Nephron (organoid): ENCODE measurements at regions not wholly inside any gene's neighbourhood (a gene's known extent, or its start where the extent isn't known, plus 50 kb on each side); places are given as distances from the start of the nearest gene placed in this dataset.
"Not testable (repeated sequence)": the region's sequence is repeated elsewhere in the genome, so short reads cannot be mapped to it uniquely, and the experiment has no call there.

Experiments used
- H3K27ac Mint-ChIP-seq, 3 experiments: 2 replicates each; pipeline ENCODE4 v1.8.0; 2020; ENCODE audit warnings: mixed read lengths in 3 of 3, mild to moderate bottlenecking in 2 of 3, moderate library complexity in 1 of 3
- H3K27me3 Mint-ChIP-seq: 2 replicates; pipeline ENCODE4 v1.8.0; 2021; ENCODE audit warnings: low read depth, mild to moderate bottlenecking, moderate library complexity, mixed read lengths
- H3K36me3 Mint-ChIP-seq: 2 replicates; pipeline ENCODE4 v1.8.0; 2020; ENCODE audit warnings: low read depth, mixed read lengths
- H3K4me1 Mint-ChIP-seq: 2 replicates; pipeline ENCODE4 v1.8.0; 2020; ENCODE audit warnings: mixed read lengths
- H3K4me3 Mint-ChIP-seq, 3 experiments: 2 replicates each; pipeline ENCODE4 v1.8.0; 2020; ENCODE audit warnings: mild to moderate bottlenecking in 3 of 3, mixed read lengths in 3 of 3, moderate library complexity in 2 of 3
- H3K9me3 Mint-ChIP-seq: 2 replicates; pipeline ENCODE4 v1.8.0; 2020; ENCODE audit warnings: mixed read lengths
- TF ChIP-seq, protein P1 (sequence below), 3 experiments: fragments of 200-600 bp; sonication (generic); IDR thresholded peaks; one replicate each; pipeline ENCODE4 v1.5.0; 2021; ENCODE audit warnings: antibody characterized with exemption in 3 of 3; ENCODE audit not compliant: unreplicated experiment in 3 of 3

DNA sequence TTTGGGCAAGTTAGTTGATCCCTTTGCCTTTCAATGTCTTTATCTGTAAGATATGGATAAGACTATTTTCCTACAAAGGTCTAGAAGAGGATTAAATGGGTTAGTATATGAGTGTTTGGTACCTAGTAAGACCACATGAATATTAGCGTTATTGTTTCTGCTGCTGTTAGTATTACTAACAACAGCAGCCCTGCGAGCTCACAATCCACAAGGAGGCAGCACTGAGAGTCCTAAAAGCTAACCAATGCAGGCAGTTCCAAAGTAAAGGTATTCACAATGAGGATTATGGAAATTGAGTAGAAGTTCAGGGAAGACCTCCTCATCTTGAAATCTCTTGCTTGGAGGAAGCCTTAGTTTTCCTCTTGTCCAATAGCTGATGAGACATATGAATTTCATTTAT, 248.9 kb downstream of the TDRD15 start:
- no peaks in the 10 kb centered on the region for H3K9me3 Mint-ChIP-seq
- peaks cover 5% of the 10 kb centered on the region for H3K4me1 Mint-ChIP-seq
- TF ChIP-seq, protein P1, sequence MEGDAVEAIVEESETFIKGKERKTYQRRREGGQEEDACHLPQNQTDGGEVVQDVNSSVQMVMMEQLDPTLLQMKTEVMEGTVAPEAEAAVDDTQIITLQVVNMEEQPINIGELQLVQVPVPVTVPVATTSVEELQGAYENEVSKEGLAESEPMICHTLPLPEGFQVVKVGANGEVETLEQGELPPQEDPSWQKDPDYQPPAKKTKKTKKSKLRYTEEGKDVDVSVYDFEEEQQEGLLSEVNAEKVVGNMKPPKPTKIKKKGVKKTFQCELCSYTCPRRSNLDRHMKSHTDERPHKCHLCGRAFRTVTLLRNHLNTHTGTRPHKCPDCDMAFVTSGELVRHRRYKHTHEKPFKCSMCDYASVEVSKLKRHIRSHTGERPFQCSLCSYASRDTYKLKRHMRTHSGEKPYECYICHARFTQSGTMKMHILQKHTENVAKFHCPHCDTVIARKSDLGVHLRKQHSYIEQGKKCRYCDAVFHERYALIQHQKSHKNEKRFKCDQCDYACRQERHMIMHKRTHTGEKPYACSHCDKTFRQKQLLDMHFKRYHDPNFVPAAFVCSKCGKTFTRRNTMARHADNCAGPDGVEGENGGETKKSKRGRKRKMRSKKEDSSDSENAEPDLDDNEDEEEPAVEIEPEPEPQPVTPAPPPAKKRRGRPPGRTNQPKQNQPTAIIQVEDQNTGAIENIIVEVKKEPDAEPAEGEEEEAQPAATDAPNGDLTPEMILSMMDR (IDR thresholded peaks at IDR 0.05; ENCODE audit: unreplicated experiment in 3 of 3), result peak in 2 of 3 experiments; percentile 7 to 21
- H3K4me3 Mint-ChIP-seq, result no peak overlapping the region
- H3K27me3 Mint-ChIP-seq, result peaks cover 29% of the 10 kb centered on the region
- no peaks in the 10 kb centered on the region for H3K36me3 Mint-ChIP-seq
- no peak overlapping the region for H3K27ac Mint-ChIP-seq

DNA sequence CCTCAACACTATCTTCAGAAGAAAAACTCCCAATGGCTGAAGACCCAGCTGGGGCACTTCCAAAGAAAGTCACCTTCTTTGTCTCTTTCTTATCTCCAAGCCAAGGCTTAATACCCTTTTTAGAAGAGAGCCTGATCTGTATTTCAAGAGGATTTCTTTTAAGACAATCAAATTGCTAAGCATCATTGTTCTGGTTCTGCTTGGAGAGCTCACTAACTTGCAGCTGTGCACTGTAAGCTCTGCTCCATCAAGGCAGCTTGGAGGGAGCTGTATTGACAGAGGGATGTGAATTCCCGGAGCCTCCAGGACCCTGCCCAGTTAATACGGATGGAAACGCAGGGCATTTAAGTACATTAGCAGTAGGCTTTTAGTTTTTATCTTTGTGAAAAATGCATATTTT, 253.1 kb downstream of the TDRD15 start:
- TF ChIP-seq, protein P1 (IDR thresholded peaks at IDR 0.05; ENCODE audit: unreplicated experiment in 3 of 3), result no peak
- H3K36me3 Mint-ChIP-seq, result no peaks in the 10 kb centered on the region
- H3K27ac Mint-ChIP-seq, result no peak overlapping the region
- H3K4me1 Mint-ChIP-seq, result peaks cover 14% of the 10 kb centered on the region
- H3K9me3 Mint-ChIP-seq, result no peaks in the 10 kb centered on the region
- peaks cover 10% of the 10 kb centered on the region for H3K27me3 Mint-ChIP-seq
- H3K4me3 Mint-ChIP-seq, result no peak overlapping the region

DNA sequence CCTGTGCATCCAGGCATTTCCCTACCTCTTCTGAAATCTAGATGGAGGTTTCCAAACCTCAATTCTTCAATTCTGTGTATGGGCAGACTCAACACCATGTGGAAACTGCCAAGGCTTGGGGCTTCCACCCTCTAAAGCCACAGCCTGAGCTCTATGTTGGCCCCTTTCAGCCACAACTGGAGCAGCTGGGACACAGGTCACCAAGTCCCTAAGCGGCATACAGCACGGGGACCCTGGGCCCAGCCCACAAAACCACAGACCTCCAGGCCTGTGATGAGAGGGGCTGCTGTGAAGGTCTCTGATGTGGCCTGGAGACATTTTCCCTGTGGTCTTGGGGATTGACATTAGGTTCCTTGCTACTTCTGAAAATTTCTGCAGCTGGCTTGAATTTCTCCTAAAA, 255.4 kb downstream of the TDRD15 start:
- Mint-ChIP-seq H3K9me3 (no peaks in the 10 kb centered on the region), H3K27ac (no peak overlapping the region), H3K4me1 (peaks cover 31% of the 10 kb centered on the region), H3K36me3 (no peaks in the 10 kb centered on the region), H3K4me3 (no peak overlapping the region), H3K27me3 (peaks cover 9% of the 10 kb centered on the region)
- TF ChIP-seq, protein P1 (IDR thresholded peaks at IDR 0.05; ENCODE audit: unreplicated experiment in 3 of 3), result no peak

DNA sequence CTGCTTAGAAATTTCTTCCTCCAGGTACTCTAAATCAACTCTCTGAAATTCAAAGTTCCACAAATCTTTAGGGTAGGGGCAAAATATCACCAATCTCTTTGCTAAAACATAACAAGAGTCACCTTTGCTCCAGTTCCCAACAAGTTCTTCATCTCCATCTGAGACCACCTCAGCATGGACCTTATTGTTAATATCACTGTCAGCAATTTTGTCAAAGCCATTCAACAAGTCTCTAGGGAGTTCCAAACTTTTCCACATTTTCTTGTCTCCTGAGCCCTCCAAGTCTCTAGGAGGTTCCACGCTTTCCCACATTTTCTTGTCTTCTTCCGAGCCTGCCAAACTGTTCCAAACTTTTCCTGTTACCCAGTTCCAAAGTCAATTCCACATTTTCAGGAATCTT, 255.9 kb downstream of the TDRD15 start:
- not testable (repeated sequence) for H3K27ac Mint-ChIP-seq
- peaks cover 31% of the 10 kb centered on the region for H3K4me1 Mint-ChIP-seq
- peaks cover 12% of the 10 kb centered on the region for H3K27me3 Mint-ChIP-seq

DNA sequence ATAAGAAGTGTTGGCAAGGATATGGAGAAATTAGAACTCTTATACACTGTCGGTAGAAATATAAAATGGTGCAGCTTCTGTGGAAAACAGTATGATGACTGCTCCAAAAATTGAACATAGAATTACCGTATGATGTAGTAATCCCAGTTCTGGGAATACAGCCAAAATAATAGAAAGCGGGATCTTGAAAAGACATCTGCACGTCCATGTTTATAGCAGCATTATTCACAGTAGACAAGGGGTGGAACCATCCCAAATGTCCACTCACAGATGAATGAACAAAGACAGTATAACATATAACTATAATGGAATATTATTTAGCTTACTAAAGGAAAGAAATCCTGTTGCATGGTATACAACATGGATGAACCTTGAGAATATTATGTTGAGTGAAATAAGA, 257.7 kb downstream of the TDRD15 start:
- no peaks in the 10 kb centered on the region for H3K36me3 Mint-ChIP-seq

More for the DNA sequence above, 255.9 kb downstream of the TDRD15 start:
- H3K4me3 Mint-ChIP-seq, H3K36me3 Mint-ChIP-seq, H3K9me3 Mint-ChIP-seq: not testable (repeated sequence)

DNA sequence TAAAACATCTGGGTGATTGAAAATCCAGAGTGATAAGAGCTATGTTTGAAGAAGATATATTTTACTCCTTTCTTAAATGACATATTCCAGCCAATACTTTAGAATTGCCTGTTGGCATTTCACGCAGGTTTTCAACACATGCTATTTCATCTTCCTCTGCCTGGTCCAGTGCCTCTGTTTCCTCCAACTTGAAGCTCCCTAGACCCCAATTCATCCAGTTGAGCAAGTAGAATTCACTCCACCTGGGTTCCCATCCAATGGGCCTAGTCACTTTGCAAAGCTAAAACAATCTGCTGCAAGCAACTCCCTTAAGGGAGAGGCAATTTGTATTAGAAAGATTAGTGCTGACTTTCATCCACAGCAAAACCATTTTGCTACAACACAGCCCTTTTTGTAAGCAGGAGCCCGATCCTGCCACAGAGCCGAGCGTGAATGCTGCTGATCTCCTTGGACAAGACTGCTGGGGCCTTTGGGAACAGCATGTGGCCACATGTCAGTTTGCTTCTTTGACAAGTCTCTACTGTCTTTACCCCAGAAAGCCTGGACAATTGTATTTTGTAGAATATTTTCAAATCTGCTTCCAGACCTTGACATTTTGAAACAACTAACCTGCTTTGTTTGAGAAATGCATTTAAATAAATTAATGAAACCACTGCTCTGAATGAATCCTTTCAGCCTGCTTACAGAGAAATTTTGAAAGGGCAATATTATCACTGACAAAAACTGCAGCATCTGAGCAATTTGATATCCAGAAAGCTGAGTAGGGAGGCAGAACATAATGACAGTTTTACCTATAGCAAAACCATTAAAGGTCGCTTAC, 259.1 kb downstream of the TDRD15 start:
- no peak overlapping the region for H3K4me3 Mint-ChIP-seq
- peaks cover 21% of the 10 kb centered on the region for H3K27me3 Mint-ChIP-seq
- TF ChIP-seq, protein P1 (IDR thresholded peaks at IDR 0.05; ENCODE audit: unreplicated experiment in 3 of 3), result no peak
- no peaks in the 10 kb centered on the region for H3K9me3 Mint-ChIP-seq
- H3K4me1 Mint-ChIP-seq, result peaks cover 26% of the 10 kb centered on the region
- no peaks in the 10 kb centered on the region for H3K36me3 Mint-ChIP-seq
- no peak overlapping the region for H3K27ac Mint-ChIP-seq

More for the DNA sequence above, 257.7 kb downstream of the TDRD15 start:
- H3K27ac Mint-ChIP-seq, result peak overlapping the region in 1 of 3 experiments; percentile 22
- no peak overlapping the region for H3K4me3 Mint-ChIP-seq
- no peaks in the 10 kb centered on the region for H3K9me3 Mint-ChIP-seq
- peaks cover 20% of the 10 kb centered on the region for H3K27me3 Mint-ChIP-seq
- H3K4me1 Mint-ChIP-seq, result peaks cover 29% of the 10 kb centered on the region
- TF ChIP-seq, protein P1 (IDR thresholded peaks at IDR 0.05; ENCODE audit: unreplicated experiment in 3 of 3), result no peak
